ENCODE measurements at regions not wholly inside any gene's neighbourhood (a gene's known extent, or its start where the extent isn't known, plus 50 kb on each side); places are given as distances from the start of the nearest gene placed in this dataset.

DNA sequence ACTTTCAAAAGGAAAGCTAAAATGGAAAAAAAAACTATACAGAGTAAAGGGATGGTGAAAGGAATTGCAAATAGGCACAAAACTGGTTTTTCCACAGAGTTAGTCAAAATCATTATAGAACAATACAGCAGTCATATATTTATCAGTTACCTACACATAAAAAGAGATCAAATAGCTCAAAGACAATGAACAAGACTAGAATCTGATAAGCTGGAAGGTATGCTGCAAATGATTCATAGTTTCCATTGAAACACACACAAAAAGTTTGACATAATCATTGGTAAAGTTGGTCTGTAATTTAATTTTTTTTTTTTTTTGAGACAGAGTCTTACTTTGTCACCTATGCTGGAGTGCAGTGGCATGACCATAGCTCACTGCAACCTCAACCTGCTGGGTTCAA lies 92.4 kb upstream of the SGCE start:
- no peak overlapping the region for H3K4me3 ChIP-seq (ENCODE audit: low read depth, low read length)
- no peak for DNase-seq (ENCODE audit: low read depth)
- TF ChIP-seq, protein P1, sequence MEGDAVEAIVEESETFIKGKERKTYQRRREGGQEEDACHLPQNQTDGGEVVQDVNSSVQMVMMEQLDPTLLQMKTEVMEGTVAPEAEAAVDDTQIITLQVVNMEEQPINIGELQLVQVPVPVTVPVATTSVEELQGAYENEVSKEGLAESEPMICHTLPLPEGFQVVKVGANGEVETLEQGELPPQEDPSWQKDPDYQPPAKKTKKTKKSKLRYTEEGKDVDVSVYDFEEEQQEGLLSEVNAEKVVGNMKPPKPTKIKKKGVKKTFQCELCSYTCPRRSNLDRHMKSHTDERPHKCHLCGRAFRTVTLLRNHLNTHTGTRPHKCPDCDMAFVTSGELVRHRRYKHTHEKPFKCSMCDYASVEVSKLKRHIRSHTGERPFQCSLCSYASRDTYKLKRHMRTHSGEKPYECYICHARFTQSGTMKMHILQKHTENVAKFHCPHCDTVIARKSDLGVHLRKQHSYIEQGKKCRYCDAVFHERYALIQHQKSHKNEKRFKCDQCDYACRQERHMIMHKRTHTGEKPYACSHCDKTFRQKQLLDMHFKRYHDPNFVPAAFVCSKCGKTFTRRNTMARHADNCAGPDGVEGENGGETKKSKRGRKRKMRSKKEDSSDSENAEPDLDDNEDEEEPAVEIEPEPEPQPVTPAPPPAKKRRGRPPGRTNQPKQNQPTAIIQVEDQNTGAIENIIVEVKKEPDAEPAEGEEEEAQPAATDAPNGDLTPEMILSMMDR (conservative IDR thresholded peaks at IDR 0.05; ENCODE audit: low read depth, low read length), result no peak

DNA sequence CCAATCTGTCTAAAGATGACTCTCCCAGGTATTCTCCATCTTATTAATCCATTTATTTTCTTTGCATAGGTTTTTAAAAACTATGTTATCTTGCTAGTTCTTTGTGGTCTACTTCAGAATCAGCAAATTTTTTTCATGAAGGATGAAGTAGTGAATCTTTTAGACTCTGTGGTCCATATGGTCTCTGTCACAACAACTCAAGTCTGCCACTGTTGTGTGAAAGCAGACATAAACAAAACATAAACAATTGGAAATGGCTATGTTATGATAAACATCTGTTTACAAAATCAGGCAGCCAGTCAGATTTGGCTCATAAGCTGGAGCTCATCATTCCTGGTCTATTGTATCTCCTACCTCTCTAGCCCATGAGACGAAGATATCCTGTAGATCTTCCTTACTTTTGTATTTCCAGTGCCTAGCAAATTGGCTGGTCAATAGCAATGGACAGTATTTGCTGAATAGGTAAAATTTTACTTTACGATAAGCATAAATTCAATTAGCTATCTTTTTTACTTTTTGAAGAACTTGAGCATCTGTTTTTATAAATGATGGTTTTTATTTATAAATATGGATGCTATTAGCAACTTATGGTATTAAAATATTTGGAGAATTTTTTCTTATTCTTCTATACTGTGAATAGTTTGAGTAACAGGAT lies 104.6 kb upstream of the SGCE start:
- TF ChIP-seq, protein P1 (conservative IDR thresholded peaks at IDR 0.05; ENCODE audit: low read depth, low read length), result no peak
- no peak overlapping the region for H3K4me3 ChIP-seq (ENCODE audit: low read depth, low read length)
- no peak for DNase-seq (ENCODE audit: low read depth)

DNA sequence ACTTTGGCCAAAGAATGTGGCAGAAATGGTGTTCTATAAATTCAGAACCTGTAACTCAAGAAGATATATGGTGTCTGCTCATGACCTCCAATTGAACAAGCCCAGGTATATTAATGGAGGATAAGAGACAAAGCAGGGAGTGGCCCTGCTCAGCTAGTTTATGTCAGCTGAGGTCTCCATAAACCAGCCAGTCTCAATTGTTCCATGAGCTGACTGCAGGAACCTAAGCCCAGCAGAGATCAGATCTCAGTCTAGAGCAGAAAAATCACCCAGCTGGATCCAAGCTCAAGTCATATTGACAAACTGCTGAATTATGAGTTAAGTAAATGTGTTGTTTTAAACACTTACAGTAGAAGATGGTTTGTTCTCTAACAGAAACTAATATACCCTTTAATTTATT lies 105.5 kb upstream of the SGCE start:
- no peak for DNase-seq (ENCODE audit: low read depth)
- TF ChIP-seq, protein P1 (conservative IDR thresholded peaks at IDR 0.05; ENCODE audit: low read depth, low read length), result no peak
- no peak overlapping the region for H3K4me3 ChIP-seq (ENCODE audit: low read depth, low read length)

DNA sequence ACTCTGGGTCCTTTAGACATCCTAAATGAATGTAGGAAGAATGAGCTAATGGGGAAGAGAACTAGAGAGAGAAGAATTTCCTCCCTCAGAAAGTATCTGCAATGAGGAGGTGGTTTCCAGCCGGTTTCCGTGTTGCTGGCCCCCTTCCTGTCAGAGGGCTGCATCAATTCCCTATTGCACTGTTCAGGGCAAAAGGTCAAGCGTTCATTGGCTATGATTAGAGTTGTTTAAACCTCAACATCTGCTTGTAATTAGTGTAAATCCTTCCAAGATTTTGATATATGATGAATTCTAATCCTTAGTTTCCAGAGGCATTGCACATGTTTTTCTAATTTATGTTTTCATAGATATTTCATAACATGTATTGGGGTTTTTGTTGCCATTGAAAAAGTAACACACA lies 107.3 kb upstream of the SGCE start:
- TF ChIP-seq, protein P1 (conservative IDR thresholded peaks at IDR 0.05; ENCODE audit: low read depth, low read length), result no peak
- no peak overlapping the region for H3K4me3 ChIP-seq (ENCODE audit: low read depth, low read length)
- DNase-seq (ENCODE audit: low read depth), result peak; percentile 18

DNA sequence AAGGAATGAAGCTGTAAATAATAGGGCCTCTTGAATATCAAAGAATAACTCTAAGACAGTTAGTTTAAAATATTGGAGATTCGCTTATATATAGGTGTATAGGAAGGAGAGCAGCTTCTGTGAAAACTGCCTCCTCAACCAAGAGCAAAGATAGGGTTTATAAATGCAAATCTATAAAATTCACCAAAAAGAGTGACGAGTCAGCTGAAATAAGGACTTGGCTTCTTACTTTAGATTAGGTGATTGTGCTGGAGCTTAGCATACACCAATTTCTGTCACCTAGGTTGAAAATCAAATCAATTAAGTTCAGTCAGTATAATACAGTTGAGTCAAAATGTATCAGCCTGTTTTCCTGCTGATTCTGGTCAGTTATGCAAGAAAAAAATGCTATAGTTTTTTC lies 113.8 kb upstream of the SGCE start:
- no peak overlapping the region for H3K4me3 ChIP-seq (ENCODE audit: low read depth, low read length)
- DNase-seq (ENCODE audit: low read depth), result no peak
- TF ChIP-seq, protein P1 (conservative IDR thresholded peaks at IDR 0.05; ENCODE audit: low read depth, low read length), result no peak

DNA sequence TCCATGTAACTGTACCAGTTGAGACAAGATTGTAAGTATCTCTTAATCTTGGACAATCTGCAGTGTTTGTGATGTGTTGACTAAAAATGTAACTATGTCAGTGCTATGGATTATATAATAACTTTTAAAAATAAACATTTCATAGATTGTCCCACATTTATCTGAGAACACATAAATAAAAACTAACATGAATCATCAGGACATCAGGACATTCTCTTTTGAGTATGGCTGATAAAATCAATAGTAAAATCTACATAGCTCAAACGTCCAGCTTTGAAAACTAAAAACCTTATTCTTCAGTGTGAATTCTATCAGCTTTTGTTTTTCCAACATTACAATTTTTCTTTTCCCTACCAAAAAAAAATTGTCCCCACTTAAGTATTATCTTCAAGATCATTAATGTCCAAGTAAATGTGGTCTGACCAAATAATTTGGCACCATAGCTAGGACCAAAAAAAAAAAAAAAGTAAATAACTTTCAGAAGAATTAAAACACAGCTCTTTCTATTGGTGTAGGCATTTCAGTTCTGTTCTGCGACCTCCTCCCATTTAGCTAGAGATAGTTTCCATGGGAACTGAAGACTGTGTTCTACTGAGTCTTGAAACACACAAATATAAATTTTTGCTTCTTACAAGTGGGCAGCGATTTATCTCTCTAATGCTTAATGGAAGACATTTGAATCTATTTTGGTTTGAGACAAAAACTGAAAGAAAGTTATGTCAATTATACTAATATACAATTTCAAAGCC lies 123.0 kb upstream of the SGCE start:
- no peak overlapping the region for H3K4me3 ChIP-seq (ENCODE audit: low read depth, low read length)
- TF ChIP-seq, protein P1 (conservative IDR thresholded peaks at IDR 0.05; ENCODE audit: low read depth, low read length), result no peak
- DNase-seq (ENCODE audit: low read depth), result peak; percentile 15

DNA sequence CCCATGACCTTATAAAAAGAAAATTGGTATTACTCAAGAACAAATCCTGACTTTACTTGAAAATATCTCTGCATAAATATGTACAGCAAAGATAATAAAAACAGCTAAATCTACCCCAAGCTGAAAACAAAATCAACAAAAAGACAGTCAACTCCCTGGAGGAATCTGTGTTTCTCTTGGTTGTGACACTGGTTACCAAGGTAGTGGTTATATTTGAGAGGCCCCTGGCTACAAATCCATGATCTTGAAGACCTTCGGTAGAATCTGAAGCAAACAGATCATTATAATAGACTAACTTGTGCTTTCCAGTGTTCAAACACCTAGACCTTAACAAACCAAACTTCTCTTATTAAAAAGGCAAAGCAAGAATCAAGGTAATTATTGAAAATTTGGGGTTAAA lies 123.9 kb upstream of the SGCE start:
- no peak for DNase-seq (ENCODE audit: low read depth)
- TF ChIP-seq, protein P1 (conservative IDR thresholded peaks at IDR 0.05; ENCODE audit: low read depth, low read length), result no peak
- H3K4me3 ChIP-seq (ENCODE audit: low read depth, low read length), result no peak overlapping the region

All from choroid plexus epithelial cell (primary cell).